Thymus (tissue), 11 donors: ENCODE measurements at regions not wholly inside any gene's neighbourhood (a gene's known extent, or its start where the extent isn't known, plus 50 kb on each side); places are given as distances from the start of the nearest gene placed in this dataset.
"Not testable (repeated sequence)": the region's sequence is repeated elsewhere in the genome, so short reads cannot be mapped to it uniquely, and the experiment has no call there.

Experiments
- DNase-seq, 9 donors: peaks; one replicate each; pipeline ENCODE4 v3.0.0-alpha.2; 2013; ENCODE audit warnings: low spot score in 9 of 9, low read depth in 6 of 9, missing footprints in 1 of 9
- H3K27ac ChIP-seq, 2 donors: one replicate each; pipeline ENCODE4 v1.5.1; 2013; ENCODE audit warnings: control low read depth in 1 of 2, low read depth in 1 of 2, low read length in 1 of 2, mild to moderate bottlenecking in 1 of 2, moderate library complexity in 1 of 2
- H3K27me3 ChIP-seq, 2 donors: one replicate each; pipeline ENCODE4 v1.5.1; 2013; ENCODE audit warnings: low read length in 1 of 2; ENCODE audit not compliant: control insufficient read depth in 2 of 2, insufficient read depth in 1 of 2
- H3K36me3 ChIP-seq, 2 donors: one replicate each; pipeline ENCODE4 v1.5.1; 2013; ENCODE audit warnings: low read length in 1 of 2, mild to moderate bottlenecking in 1 of 2, moderate library complexity in 1 of 2; ENCODE audit not compliant: control insufficient read depth in 2 of 2, insufficient read depth in 2 of 2
- H3K4me1 ChIP-seq, 2 donors: one replicate each; pipeline ENCODE4 v1.5.1; 2013; ENCODE audit warnings: low read length in 2 of 2; ENCODE audit not compliant: control insufficient read depth in 2 of 2, insufficient read depth in 2 of 2
- H3K4me3 ChIP-seq, 2 donors: one replicate each; pipeline ENCODE4 v1.5.1; 2013; ENCODE audit warnings: low read length in 2 of 2, control low read depth in 1 of 2, mild to moderate bottlenecking in 1 of 2
- H3K9me3 ChIP-seq, 2 donors: one replicate each; pipeline ENCODE4 v1.5.1; 2013; ENCODE audit warnings: low read length in 1 of 2, mild to moderate bottlenecking in 1 of 2; ENCODE audit not compliant: control insufficient read depth in 2 of 2, insufficient read depth in 1 of 2
- WGBS: extraction: QIAGEN DNeasy Blood & Tissue Kit; methylation state at CpG from one replicate; pipeline ENCODE4 v1.1.7; 2013; 5-methylcytosine and 5-hydroxymethylcytosine counted together
- donor health status: healthy.

DNA sequence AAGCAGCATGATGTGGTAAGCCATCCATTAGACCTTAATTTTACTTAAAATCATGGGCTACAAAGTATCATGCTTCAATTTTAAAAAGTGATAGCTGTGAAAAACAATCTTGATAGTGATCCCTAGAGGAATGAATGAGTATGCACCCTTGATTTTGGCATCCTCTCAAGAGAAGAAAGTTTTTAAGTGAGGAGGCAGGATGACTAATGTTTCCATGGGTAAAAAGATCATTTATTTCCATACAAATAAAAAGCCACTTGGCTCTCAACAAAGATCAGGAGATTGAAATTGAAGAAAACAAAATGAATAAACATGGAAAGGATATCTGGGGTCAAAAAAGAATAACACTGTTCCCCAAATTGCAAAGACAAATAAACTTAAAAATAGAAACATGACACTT, 305.4 kb downstream of the MEX3B start:
- Histone ChIP-seq H3K4me3 (no peak overlapping the region), H3K4me1 (no peaks in the 10 kb centered on the region), H3K27ac (no peak overlapping the region), H3K36me3 (no peaks in the 10 kb centered on the region), H3K9me3 (no peaks in the 10 kb centered on the region), H3K27me3 (no peaks in the 10 kb centered on the region)
- DNase-seq = no peak

DNA sequence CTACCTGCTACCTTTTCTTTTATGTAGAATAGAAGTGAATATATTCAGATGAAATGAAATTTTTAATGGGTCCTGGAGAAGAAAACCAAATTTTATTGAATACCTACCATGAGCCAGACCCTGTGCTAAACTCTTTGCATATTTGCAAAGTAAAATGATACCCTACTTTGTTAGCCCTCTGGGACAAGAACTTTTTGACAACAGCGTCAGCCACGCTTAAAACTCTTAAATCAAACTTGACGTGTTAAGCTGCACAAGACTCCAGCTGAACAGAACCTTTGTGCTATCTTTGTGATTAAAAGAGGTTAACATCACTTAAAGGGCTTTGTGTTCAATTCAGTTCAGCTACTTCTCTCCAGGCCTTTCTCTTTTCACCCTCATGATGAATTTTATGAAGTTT, 316.5 kb downstream of the MEX3B start:
- no peak for DNase-seq
- no peaks in the 10 kb centered on the region for H3K4me1 ChIP-seq
- H3K9me3 ChIP-seq = no peaks in the 10 kb centered on the region
- WGBS = 90% methylated on average over 3 of the region's 3 CpGs
- H3K27ac ChIP-seq = peak overlapping the region in 1 of 2 donors; percentile 32
- H3K36me3 ChIP-seq = no peaks in the 10 kb centered on the region
- H3K27me3 ChIP-seq = no peaks in the 10 kb centered on the region
- no peak overlapping the region for H3K4me3 ChIP-seq

DNA sequence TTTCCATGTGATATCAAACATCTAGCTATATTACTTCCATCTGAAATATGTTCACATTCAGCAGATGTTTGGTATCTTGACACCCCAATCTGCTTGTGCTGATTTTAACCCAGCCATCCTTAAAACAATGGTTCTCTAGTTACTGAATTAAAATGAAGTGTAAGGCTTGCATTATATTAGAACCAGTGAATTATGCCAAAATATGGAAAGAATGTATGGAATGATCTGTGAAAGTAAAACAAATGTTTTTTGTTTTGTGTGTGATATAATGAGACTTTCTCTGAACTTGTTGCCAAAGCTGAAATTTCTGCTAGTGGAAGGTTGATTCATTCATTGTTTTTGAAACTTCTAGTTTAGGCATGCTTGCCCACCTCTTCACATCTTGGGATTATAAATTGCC, 317.1 kb downstream of the MEX3B start:
- H3K4me1 ChIP-seq = no peaks in the 10 kb centered on the region
- no peak for DNase-seq
- H3K9me3 ChIP-seq = no peaks in the 10 kb centered on the region

DNA sequence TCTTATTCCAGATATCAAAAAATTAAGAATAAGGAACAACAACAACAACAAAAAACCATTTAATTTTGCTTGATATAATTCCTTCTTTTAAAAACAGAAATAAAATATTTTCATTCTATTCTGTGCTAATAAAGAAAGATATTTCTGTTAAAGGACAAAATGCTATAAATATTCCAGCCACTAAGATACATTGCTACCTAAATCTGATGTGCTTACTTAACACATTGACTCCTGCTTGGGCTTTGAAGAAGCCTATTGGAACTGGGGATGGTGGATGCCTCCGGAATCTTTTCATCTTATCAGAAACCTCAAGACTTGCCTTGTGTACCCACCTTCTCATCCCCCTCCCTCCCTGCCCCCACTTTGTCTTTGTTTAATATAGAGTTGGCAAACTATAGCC, 320.2 kb downstream of the MEX3B start:
- H3K27me3 ChIP-seq = no peaks in the 10 kb centered on the region
- H3K9me3 ChIP-seq = no peaks in the 10 kb centered on the region
- no peaks in the 10 kb centered on the region for H3K36me3 ChIP-seq
- DNase-seq = no peak
- no peaks in the 10 kb centered on the region for H3K4me1 ChIP-seq
- H3K4me3 ChIP-seq = no peak overlapping the region
- 94% methylated on average over 1 of the region's 1 CpG for WGBS
- no peak overlapping the region for H3K27ac ChIP-seq

More for the DNA sequence above, 317.1 kb downstream of the MEX3B start:
- no peaks in the 10 kb centered on the region for H3K36me3 ChIP-seq
- H3K27ac ChIP-seq = no peak overlapping the region
- no peak overlapping the region for H3K4me3 ChIP-seq
- no peaks in the 10 kb centered on the region for H3K27me3 ChIP-seq

DNA sequence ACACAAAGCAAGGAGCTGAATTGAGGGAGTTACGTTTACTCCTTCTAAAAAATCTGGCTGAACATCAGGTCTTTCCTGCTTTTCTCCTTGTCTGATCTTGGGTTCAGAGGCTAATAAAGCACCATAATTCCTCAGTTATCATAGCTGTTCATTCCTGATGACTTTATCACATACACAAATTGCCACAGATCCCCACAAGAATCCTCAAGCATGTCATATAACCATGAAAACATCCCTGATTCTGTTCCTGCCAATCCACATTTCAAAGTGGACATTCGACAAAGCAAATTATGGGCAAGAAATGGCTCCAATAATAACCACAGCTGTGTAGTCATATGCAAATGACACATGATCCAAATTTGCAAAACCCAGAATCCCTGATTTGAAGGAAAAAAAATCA, 321.3 kb downstream of the MEX3B start:
- WGBS = 94% methylated on average over 2 of the region's 2 CpGs
- H3K27me3 ChIP-seq = no peaks in the 10 kb centered on the region
- H3K4me1 ChIP-seq = no peaks in the 10 kb centered on the region
- no peaks in the 10 kb centered on the region for H3K36me3 ChIP-seq
- H3K9me3 ChIP-seq = no peaks in the 10 kb centered on the region
- DNase-seq = no peak
- no peak overlapping the region for H3K27ac ChIP-seq
- no peak overlapping the region for H3K4me3 ChIP-seq

DNA sequence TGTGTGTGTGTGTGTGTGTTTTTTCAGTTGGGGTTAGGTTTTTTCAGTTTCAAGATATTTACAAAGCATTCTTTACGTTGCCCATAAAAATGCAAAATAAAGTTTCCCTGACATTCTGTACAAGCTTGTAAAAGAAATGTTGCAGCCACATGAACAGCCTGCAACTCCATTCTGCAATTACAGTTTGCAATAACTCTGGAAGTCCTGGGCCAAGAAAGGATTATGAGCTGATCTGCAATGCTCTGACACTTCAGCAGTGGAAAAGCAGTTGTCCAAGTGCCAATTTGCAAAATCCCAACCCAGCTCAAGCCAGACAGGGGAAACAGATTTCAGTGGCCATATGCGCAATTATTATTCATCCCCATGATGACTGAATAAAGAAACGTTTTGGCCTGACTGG, 322.1 kb downstream of the MEX3B start:
- Histone ChIP-seq H3K27me3 (no peaks in the 10 kb centered on the region), H3K4me1 (no peaks in the 10 kb centered on the region), H3K4me3 (no peak overlapping the region), H3K9me3 (no peaks in the 10 kb centered on the region), H3K36me3 (no peaks in the 10 kb centered on the region), H3K27ac (no peak overlapping the region)
- DNase-seq = no peak
- WGBS = 89% methylated on average over 3 of the region's 3 CpGs

DNA sequence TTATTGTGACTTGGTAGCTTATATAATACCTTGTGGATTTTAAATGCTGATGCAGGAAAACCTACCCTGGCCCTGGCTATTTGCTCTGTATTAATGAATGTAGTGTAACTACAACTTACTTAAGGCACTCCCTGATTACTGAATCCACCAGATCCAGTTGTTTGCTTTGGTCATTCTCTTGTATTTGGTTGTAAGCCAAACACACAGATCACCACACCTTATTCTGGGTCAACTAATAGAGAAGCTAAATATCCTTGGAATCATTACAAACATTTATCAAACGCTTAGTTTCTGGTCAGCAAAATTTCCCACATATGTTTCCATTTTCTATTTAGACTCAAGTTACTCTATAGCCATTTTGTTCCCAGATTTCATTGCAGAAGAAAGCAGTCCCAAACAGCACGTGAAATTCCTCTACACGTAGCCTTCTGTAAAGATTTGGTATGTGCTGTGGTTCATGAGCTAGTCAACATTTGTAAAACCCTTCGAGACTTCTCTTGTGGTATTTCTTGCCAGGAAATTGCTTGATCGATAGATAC, 322.6 kb downstream of the MEX3B start:
- Histone ChIP-seq H3K4me3 (no peak overlapping the region), H3K36me3 (no peaks in the 10 kb centered on the region), H3K9me3 (no peaks in the 10 kb centered on the region), H3K27me3 (no peaks in the 10 kb centered on the region), H3K4me1 (no peaks in the 10 kb centered on the region), H3K27ac (no peak overlapping the region)
- WGBS = 92% methylated on average over 5 of the region's 5 CpGs
- no peak for DNase-seq

DNA sequence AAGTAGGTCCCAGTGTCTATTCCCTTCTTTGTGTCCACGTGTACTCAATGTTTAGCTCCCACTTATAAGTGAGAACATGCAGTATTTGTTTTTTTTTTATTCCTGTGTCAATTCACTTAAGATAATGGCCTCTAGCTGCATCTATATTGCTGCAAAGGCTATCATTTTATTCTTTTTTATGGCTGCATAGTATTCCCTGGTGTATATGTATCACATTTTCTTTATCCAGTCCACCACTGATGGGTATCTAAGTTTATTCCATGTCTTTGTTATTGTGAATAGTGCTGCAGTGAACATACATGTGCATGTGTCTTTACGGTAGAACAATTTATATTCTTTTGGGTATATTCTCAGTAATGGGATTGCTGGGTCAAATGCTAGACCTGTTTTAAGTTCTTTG, 329.4 kb downstream of the MEX3B start:
- 94% methylated on average over 2 of the region's 2 CpGs for WGBS
- H3K4me1 ChIP-seq, H3K27me3 ChIP-seq, H3K36me3 ChIP-seq, H3K4me3 ChIP-seq, DNase-seq, H3K27ac ChIP-seq, H3K9me3 ChIP-seq: not testable (repeated sequence)

DNA sequence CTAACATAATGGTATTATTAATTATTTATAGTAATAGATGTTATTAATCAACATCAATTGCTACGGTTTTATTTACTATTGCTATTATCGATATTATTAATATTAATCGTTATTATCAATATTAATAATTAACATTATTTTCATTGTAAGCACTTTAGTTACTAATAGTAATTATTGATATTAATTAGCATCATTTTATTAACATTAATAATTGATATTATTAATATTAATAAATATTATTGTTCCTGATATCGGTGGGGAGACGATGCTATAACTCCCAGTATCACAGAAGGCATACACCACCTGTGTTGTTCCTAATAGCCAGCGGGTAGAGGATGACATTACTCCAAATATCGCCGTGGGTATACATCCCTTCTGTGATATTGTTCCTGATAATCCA, 335.5 kb downstream of the MEX3B start:
- Histone ChIP-seq H3K27ac (no peak overlapping the region), H3K9me3 (no peaks in the 10 kb centered on the region), H3K36me3 (no peaks in the 10 kb centered on the region), H3K4me1 (no peaks in the 10 kb centered on the region), H3K27me3 (no peaks in the 10 kb centered on the region), H3K4me3 (no peak overlapping the region)
- no peak for DNase-seq
- WGBS = 98% methylated on average over 8 of the region's 8 CpGs

DNA sequence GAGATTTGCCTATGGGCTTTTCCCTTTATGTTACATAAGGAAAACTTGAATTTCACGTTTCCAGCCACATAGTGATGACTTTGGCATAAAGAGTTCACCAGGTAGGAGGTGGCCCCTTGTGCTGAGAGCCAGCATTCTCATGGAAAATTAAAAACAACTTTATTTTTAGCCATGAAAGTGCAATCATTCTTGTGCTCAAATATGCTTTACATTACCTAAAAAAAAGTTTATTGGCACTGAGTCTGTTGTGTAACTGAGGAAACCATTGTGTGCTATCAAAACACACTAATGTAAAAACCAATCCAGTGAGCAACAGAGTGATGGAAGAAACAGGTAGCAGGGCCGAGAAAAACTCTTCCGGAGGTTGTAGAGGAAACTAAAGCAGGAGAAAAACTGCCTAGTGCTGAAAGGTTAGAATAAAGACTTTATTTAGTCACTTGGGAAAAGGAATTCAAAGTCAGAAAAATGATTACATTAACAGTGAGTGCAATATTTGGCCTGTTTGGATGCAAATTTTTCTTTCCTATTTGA, 332.9 kb upstream of the TMC3 start:
- not testable (repeated sequence) for H3K27ac ChIP-seq, H3K27me3 ChIP-seq, H3K4me1 ChIP-seq, H3K9me3 ChIP-seq, H3K36me3 ChIP-seq, DNase-seq, H3K4me3 ChIP-seq
- 83% methylated on average over 3 of the region's 3 CpGs for WGBS
